ENCODE measurements at regions not wholly inside any gene's neighbourhood (a gene's known extent, or its start where the extent isn't known, plus 50 kb on each side); places are given as distances from the start of the nearest gene placed in this dataset.

DNA sequence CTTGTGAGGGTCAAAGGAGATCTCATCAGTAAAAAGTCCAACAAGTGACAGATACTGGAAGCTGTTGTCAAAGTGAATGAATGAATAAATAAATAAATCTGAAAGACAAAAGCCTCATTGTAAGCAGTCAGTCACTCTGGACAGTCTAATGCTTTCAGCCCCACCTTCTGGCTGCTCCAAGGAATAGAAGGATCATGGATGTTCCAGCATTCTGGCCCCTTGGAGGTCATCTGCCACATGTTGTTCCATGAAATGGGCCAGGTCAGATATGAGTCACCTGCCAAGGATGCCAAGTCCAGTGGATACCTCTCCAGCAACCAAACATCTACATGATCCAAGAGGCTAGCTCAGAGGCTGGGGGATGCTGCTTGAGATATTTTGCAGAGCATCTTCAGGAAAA lies 185.6 kb downstream of the BMP7 start:
- Histone ChIP-seq H3K36me3 (ENCODE audit: insufficient read depth, low read length) (no peaks in the 10 kb centered on the region), H3K4me3 (ENCODE audit: low read depth, low read length, poor library complexity, severe bottlenecking) (no peak overlapping the region), H3K4me1 (ENCODE audit: insufficient read depth, low read length, poor library complexity, severe bottlenecking) (no peaks in the 10 kb centered on the region), H4K20me1 (ENCODE audit: insufficient read depth, low read length) (no peaks in the 10 kb centered on the region), H3K9me3 (ENCODE audit: low read length) (peaks cover 19% of the 10 kb centered on the region), H3K9me2 (ENCODE audit: insufficient read depth, low read length) (no peaks in the 10 kb centered on the region), H2AFZ (ENCODE audit: low read length) (no peak overlapping the region), H3K27ac (ENCODE audit: low read depth, low read length, poor library complexity, severe bottlenecking) (no peak overlapping the region), H3K79me2 (ENCODE audit: insufficient read depth, low read depth, low read length) (no peaks in the 10 kb centered on the region), H3K4me2 (ENCODE audit: low read length) (no peak overlapping the region)
- DNase-seq (ENCODE audit: low spot score) = no peak
- POLR2A ChIA-PET = no interaction called here
- intact Hi-C loops (cut with micrococcal nuclease; ENCODE audit: unreplicated experiment) = loop anchor here (10.0 kb wide), 1 partner anchor 424 kb away; no protein-coding TSS in a partner anchor
- no TSS peak for BruUV-seq (replicated peaks)
- CTCF ChIA-PET (ENCODE audit: unreplicated experiment) = no interaction called here
- no peak for TF ChIP-seq EZH2phosphoT487 (IDR thresholded peaks at IDR 0.05; ENCODE audit: borderline replicate concordance, low read depth, low read length)
- TF ChIP-seq, protein P1, sequence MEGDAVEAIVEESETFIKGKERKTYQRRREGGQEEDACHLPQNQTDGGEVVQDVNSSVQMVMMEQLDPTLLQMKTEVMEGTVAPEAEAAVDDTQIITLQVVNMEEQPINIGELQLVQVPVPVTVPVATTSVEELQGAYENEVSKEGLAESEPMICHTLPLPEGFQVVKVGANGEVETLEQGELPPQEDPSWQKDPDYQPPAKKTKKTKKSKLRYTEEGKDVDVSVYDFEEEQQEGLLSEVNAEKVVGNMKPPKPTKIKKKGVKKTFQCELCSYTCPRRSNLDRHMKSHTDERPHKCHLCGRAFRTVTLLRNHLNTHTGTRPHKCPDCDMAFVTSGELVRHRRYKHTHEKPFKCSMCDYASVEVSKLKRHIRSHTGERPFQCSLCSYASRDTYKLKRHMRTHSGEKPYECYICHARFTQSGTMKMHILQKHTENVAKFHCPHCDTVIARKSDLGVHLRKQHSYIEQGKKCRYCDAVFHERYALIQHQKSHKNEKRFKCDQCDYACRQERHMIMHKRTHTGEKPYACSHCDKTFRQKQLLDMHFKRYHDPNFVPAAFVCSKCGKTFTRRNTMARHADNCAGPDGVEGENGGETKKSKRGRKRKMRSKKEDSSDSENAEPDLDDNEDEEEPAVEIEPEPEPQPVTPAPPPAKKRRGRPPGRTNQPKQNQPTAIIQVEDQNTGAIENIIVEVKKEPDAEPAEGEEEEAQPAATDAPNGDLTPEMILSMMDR (conservative IDR thresholded peaks at IDR 0.05; ENCODE audit: low read length) = 0 out of 2 replicates have a peak, but pooled peaks have one; percentile 19

DNA sequence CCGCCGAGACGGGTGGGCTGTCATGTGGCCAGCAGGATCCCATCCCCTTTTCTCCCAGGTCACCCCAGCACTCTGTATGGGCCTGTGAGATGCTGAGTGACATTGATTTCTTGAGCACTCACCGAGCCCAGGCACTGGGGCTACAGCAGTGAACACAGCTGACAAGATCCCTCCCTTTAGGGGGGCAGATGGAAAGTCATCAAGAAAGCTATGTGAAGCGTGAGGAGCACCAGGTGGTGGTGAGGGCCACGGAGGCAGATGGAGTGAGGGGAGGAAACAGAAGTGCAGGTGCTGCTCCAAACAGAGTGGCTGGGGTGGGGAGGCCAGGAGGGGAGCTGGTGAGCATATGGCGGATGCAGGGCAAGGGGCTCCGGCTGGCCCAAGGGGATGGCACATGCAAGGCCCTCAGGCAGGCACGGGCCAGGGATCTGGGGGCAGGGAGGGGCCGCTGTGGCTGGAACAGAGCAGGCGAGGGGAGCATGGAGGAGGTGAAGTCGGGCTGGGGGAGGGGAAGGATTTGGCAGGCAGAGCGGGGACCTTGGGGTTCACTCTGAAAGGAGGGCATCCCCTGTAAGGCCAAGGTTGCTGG lies 184.0 kb downstream of the BMP7 start:
- POLR2A ChIA-PET = no interaction called here
- no peak for DNase-seq (ENCODE audit: low spot score)
- CTCF ChIA-PET (ENCODE audit: unreplicated experiment) = no interaction called here
- Histone ChIP-seq H3K4me3 (ENCODE audit: low read depth, low read length, poor library complexity, severe bottlenecking) (no peak overlapping the region), H3K79me2 (ENCODE audit: insufficient read depth, low read depth, low read length) (no peaks in the 10 kb centered on the region), H3K9me3 (ENCODE audit: low read length) (peaks cover 19% of the 10 kb centered on the region), H2AFZ (ENCODE audit: low read length) (no peak overlapping the region), H4K20me1 (ENCODE audit: insufficient read depth, low read length) (no peaks in the 10 kb centered on the region), H3K4me2 (ENCODE audit: low read length) (no peak overlapping the region), H3K9me2 (ENCODE audit: insufficient read depth, low read length) (no peaks in the 10 kb centered on the region), H3K4me1 (ENCODE audit: insufficient read depth, low read length, poor library complexity, severe bottlenecking) (no peaks in the 10 kb centered on the region), H3K27ac (ENCODE audit: low read depth, low read length, poor library complexity, severe bottlenecking) (no peak overlapping the region), H3K36me3 (ENCODE audit: insufficient read depth, low read length) (no peaks in the 10 kb centered on the region)
- intact Hi-C loops (cut with micrococcal nuclease; ENCODE audit: unreplicated experiment) = loop anchor here (10.0 kb wide), 1 partner anchor 422 kb away; no protein-coding TSS in a partner anchor
- no TSS peak for BruUV-seq (replicated peaks)
- no peak for TF ChIP-seq EZH2phosphoT487 (IDR thresholded peaks at IDR 0.05; ENCODE audit: borderline replicate concordance, low read depth, low read length)
- TF ChIP-seq, protein P1 (conservative IDR thresholded peaks at IDR 0.05; ENCODE audit: low read length) = no peak

DNA sequence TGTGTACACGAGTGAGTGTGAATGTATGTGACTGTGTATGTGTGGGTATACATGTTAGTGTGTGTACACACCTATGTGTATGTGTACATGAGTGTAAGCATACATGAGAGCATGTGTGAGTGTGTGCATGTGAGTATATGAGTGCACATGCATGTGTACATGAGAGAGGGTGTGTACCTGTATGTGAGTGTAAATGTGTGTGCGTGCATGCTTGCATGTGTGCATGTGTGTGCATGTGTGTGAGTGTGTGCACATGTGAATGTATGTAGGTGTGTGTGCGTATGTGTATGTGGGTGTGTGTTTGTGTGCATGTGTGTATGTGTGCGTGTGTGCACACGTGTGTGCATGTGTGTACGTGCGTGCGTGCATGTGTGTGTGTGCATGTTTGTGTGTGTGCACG lies 183.4 kb downstream of the BMP7 start:
- Histone ChIP-seq H3K9me2 (ENCODE audit: insufficient read depth, low read length) (no peaks in the 10 kb centered on the region), H3K79me2 (ENCODE audit: insufficient read depth, low read depth, low read length) (no peaks in the 10 kb centered on the region), H4K20me1 (ENCODE audit: insufficient read depth, low read length) (no peaks in the 10 kb centered on the region), H3K4me3 (ENCODE audit: low read depth, low read length, poor library complexity, severe bottlenecking) (no peak overlapping the region), H3K36me3 (ENCODE audit: insufficient read depth, low read length) (no peaks in the 10 kb centered on the region), H3K4me1 (ENCODE audit: insufficient read depth, low read length, poor library complexity, severe bottlenecking) (no peaks in the 10 kb centered on the region), H3K4me2 (ENCODE audit: low read length) (no peak overlapping the region), H3K9me3 (ENCODE audit: low read length) (peaks cover 15% of the 10 kb centered on the region), H2AFZ (ENCODE audit: low read length) (no peak overlapping the region), H3K27ac (ENCODE audit: low read depth, low read length, poor library complexity, severe bottlenecking) (no peak overlapping the region)
- TF ChIP-seq EZH2phosphoT487 (IDR thresholded peaks at IDR 0.05; ENCODE audit: borderline replicate concordance, low read depth, low read length) = no peak
- TF ChIP-seq, protein P1 (conservative IDR thresholded peaks at IDR 0.05; ENCODE audit: low read length) = no peak
- no peak for DNase-seq (ENCODE audit: low spot score)
- BruUV-seq (replicated peaks) = no TSS peak
- ChIA-PET POLR2A (no interaction called here), CTCF (ENCODE audit: unreplicated experiment) (no interaction called here)
- intact Hi-C loops (cut with micrococcal nuclease; ENCODE audit: unreplicated experiment) = loop anchor here (10.0 kb wide), 1 partner anchor 422 kb away; no protein-coding TSS in a partner anchor

Data from OCI-LY7 (cell line).